ENCODE measurements at regions not wholly inside any gene's neighbourhood (a gene's known extent, or its start where the extent isn't known, plus 50 kb on each side); places are given as distances from the start of the nearest gene placed in this dataset.

DNA sequence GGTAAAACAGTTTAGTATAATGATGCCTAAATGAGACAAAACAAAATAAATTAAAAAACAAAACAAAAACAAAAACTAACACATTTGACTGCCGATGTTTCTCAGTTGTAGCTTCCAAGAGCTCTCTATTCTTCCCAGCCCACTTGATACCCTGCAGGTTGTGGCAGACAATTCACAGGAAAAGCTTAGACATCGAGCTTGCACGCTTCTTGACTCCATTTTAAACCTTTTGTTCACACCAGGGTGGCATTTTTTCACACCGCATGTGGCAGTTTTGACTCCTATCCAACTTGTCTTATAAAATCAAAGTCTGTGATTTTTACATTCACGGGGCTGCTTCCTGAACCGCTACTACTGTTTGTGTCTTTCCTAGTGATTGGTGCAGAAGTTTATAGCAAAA is 575.9 kb downstream of the USP25 start (continued):
- TF ChIP-seq ZNF331 (CRISPR knock-in tag; IDR thresholded peaks at IDR 0.05; ENCODE audit: low read depth) = no peak
- no peak for TF ChIP-seq EZH2 (IDR thresholded peaks at IDR 0.05; ENCODE audit: low read depth, unreplicated experiment)
- TF ChIP-seq, protein P1, sequence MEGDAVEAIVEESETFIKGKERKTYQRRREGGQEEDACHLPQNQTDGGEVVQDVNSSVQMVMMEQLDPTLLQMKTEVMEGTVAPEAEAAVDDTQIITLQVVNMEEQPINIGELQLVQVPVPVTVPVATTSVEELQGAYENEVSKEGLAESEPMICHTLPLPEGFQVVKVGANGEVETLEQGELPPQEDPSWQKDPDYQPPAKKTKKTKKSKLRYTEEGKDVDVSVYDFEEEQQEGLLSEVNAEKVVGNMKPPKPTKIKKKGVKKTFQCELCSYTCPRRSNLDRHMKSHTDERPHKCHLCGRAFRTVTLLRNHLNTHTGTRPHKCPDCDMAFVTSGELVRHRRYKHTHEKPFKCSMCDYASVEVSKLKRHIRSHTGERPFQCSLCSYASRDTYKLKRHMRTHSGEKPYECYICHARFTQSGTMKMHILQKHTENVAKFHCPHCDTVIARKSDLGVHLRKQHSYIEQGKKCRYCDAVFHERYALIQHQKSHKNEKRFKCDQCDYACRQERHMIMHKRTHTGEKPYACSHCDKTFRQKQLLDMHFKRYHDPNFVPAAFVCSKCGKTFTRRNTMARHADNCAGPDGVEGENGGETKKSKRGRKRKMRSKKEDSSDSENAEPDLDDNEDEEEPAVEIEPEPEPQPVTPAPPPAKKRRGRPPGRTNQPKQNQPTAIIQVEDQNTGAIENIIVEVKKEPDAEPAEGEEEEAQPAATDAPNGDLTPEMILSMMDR (conservative IDR thresholded peaks at IDR 0.05; ENCODE audit: low read depth in 2 of 2) = no peak

DNA sequence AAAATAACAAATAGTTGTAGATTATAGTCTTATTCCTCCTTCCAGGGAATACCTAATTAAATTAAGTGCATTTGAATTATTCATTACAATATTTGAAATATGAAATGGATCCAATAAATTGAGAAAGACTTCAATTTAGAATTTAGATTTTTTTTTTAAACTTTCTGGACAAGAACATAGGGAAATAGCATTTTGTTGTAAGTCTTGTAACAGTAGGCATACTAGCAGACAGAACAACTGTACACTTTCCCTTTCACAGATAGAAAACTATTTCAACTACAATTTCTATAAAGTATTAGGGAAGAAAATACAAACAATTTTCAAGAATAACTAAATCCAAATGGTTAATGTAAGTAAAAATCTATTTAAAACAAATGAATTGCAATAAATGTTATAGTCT is 577.5 kb downstream of the USP25 start:
- H3K27me3 Mint-ChIP-seq (ENCODE audit: insufficient read depth, low read depth, poor library complexity) = no peaks in the 10 kb centered on the region
- peaks cover 10% of the 10 kb centered on the region; the same call in 2 of the 3 replicates for H3K4me1 Mint-ChIP-seq
- no peak overlapping the region for H3K4me3 ChIP-seq
- TF ChIP-seq, protein P2, sequence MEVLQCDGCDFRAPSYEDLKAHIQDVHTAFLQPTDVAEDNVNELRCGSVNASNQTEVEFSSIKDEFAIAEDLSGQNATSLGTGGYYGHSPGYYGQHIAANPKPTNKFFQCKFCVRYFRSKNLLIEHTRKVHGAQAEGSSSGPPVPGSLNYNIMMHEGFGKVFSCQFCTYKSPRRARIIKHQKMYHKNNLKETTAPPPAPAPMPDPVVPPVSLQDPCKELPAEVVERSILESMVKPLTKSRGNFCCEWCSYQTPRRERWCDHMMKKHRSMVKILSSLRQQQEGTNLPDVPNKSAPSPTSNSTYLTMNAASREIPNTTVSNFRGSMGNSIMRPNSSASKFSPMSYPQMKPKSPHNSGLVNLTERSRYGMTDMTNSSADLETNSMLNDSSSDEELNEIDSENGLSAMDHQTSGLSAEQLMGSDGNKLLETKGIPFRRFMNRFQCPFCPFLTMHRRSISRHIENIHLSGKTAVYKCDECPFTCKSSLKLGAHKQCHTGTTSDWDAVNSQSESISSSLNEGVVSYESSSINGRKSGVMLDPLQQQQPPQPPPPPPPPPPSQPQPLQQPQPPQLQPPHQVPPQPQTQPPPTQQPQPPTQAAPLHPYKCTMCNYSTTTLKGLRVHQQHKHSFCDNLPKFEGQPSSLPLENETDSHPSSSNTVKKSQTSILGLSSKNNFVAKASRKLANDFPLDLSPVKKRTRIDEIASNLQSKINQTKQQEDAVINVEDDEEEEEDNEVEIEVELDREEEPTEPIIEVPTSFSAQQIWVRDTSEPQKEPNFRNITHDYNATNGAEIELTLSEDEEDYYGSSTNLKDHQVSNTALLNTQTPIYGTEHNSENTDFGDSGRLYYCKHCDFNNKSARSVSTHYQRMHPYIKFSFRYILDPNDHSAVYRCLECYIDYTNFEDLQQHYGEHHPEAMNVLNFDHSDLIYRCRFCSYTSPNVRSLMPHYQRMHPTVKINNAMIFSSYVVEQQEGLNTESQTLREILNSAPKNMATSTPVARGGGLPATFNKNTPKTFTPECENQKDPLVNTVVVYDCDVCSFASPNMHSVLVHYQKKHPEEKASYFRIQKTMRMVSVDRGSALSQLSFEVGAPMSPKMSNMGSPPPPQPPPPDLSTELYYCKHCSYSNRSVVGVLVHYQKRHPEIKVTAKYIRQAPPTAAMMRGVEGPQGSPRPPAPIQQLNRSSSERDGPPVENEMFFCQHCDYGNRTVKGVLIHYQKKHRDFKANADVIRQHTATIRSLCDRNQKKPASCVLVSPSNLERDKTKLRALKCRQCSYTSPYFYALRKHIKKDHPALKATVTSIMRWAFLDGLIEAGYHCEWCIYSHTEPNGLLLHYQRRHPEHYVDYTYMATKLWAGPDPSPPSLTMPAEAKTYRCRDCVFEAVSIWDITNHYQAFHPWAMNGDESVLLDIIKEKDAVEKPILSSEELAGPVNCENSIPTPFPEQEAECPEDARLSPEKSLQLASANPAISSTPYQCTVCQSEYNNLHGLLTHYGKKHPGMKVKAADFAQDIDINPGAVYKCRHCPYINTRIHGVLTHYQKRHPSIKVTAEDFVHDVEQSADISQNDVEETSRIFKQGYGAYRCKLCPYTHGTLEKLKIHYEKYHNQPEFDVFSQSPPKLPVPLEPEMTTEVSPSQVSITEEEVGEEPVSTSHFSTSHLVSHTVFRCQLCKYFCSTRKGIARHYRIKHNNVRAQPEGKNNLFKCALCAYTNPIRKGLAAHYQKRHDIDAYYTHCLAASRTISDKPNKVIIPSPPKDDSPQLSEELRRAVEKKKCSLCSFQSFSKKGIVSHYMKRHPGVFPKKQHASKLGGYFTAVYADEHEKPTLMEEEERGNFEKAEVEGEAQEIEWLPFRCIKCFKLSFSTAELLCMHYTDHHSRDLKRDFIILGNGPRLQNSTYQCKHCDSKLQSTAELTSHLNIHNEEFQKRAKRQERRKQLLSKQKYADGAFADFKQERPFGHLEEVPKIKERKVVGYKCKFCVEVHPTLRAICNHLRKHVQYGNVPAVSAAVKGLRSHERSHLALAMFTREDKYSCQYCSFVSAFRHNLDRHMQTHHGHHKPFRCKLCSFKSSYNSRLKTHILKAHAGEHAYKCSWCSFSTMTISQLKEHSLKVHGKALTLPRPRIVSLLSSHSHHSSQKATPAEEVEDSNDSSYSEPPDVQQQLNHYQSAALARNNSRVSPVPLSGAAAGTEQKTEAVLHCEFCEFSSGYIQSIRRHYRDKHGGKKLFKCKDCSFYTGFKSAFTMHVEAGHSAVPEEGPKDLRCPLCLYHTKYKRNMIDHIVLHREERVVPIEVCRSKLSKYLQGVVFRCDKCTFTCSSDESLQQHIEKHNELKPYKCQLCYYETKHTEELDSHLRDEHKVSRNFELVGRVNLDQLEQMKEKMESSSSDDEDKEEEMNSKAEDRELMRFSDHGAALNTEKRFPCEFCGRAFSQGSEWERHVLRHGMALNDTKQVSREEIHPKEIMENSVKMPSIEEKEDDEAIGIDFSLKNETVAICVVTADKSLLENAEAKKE (CRISPR knock-in tag; IDR thresholded peaks at IDR 0.05) = no peak
- TF ChIP-seq, protein P3, sequence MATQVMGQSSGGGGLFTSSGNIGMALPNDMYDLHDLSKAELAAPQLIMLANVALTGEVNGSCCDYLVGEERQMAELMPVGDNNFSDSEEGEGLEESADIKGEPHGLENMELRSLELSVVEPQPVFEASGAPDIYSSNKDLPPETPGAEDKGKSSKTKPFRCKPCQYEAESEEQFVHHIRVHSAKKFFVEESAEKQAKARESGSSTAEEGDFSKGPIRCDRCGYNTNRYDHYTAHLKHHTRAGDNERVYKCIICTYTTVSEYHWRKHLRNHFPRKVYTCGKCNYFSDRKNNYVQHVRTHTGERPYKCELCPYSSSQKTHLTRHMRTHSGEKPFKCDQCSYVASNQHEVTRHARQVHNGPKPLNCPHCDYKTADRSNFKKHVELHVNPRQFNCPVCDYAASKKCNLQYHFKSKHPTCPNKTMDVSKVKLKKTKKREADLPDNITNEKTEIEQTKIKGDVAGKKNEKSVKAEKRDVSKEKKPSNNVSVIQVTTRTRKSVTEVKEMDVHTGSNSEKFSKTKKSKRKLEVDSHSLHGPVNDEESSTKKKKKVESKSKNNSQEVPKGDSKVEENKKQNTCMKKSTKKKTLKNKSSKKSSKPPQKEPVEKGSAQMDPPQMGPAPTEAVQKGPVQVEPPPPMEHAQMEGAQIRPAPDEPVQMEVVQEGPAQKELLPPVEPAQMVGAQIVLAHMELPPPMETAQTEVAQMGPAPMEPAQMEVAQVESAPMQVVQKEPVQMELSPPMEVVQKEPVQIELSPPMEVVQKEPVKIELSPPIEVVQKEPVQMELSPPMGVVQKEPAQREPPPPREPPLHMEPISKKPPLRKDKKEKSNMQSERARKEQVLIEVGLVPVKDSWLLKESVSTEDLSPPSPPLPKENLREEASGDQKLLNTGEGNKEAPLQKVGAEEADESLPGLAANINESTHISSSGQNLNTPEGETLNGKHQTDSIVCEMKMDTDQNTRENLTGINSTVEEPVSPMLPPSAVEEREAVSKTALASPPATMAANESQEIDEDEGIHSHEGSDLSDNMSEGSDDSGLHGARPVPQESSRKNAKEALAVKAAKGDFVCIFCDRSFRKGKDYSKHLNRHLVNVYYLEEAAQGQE (IDR thresholded peaks at IDR 0.05; ENCODE audit: unreplicated experiment) = no peak
- TF ChIP-seq, protein P1 (conservative IDR thresholded peaks at IDR 0.05; ENCODE audit: low read depth in 2 of 2) = no peak
- no peak for TF ChIP-seq CREB1 (CRISPR knock-in tag; IDR thresholded peaks at IDR 0.05; ENCODE audit: low read depth)
- no peak for TF ChIP-seq JUNB (IDR thresholded peaks at IDR 0.05; ENCODE audit: unreplicated experiment)
- no peak for TF ChIP-seq POLR2AphosphoS5 (IDR thresholded peaks at IDR 0.05; ENCODE audit: low read depth)
- no peak for TF ChIP-seq NANOG (IDR thresholded peaks at IDR 0.05; ENCODE audit: borderline replicate concordance)
- TF ChIP-seq STAT1 (IDR thresholded peaks at IDR 0.05; ENCODE audit: unreplicated experiment) = no peak
- TF ChIP-seq, protein P4, sequence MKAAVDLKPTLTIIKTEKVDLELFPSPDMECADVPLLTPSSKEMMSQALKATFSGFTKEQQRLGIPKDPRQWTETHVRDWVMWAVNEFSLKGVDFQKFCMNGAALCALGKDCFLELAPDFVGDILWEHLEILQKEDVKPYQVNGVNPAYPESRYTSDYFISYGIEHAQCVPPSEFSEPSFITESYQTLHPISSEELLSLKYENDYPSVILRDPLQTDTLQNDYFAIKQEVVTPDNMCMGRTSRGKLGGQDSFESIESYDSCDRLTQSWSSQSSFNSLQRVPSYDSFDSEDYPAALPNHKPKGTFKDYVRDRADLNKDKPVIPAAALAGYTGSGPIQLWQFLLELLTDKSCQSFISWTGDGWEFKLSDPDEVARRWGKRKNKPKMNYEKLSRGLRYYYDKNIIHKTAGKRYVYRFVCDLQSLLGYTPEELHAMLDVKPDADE (IDR thresholded peaks at IDR 0.05) = no peak

More for the DNA sequence above, 577.5 kb downstream of the USP25 start:
- Histone ChIP-seq H3K4me2 (no peak overlapping the region), H2AFZ (no peak overlapping the region), H3F3A (replicated peaks; ENCODE audit: low read depth) (no peaks in the 10 kb centered on the region), H3K79me2 (replicated peaks; ENCODE audit: insufficient read depth) (no peaks in the 10 kb centered on the region), H3K36me3 (ENCODE audit: insufficient read depth) (no peaks in the 10 kb centered on the region), H3K4me1 (ENCODE audit: insufficient read depth) (no peaks in the 10 kb centered on the region; the same call in 1 of the 2 replicates), H3K27ac (ENCODE audit: low read depth) (no peak overlapping the region), H3K9me2 (ENCODE audit: insufficient read depth) (no peaks in the 10 kb centered on the region), H4K20me1 (replicated peaks; ENCODE audit: insufficient read depth) (no peaks in the 10 kb centered on the region), H3K27me3 (ENCODE audit: insufficient read depth) (no peaks in the 10 kb centered on the region)
- Mint-ChIP-seq H3K36me3 (ENCODE audit: low read depth) (no peaks in the 10 kb centered on the region), H3K9me3 (no peaks in the 10 kb centered on the region), H3K4me3 (no peak overlapping the region), H3K27ac (no peak overlapping the region)
- ATAC-seq (no peak), DNase-seq (ENCODE audit: low spot score) (no peak)

All from GM23338 (cell line).